Fibroblast of lung (primary cell): ENCODE measurements at regions not wholly inside any gene's neighbourhood (a gene's known extent, or its start where the extent isn't known, plus 50 kb on each side); places are given as distances from the start of the nearest gene placed in this dataset.

Experiments
- EZH2 ChIP-seq: IDR thresholded peaks from 2 replicates; pipeline ENCODE4 v1.5.1; 2012; ENCODE audit warnings: low read length, control low read depth, mild to moderate bottlenecking; ENCODE audit errors: missing control alignments
- TF ChIP-seq, protein P1 (sequence below), 2 donors: IDR thresholded peaks in 1 of 2; conservative IDR thresholded peaks in 1 of 2; 1 replicate in 1 of 2; 2 replicates in 1 of 2; pipeline ENCODE4 v1.5.1; 2011 to 2012; ENCODE audit warnings: low read length in 2 of 2, control low read depth in 1 of 2, inconsistent platforms in 1 of 2, low read depth in 1 of 2, mild to moderate bottlenecking in 1 of 2

DNA sequence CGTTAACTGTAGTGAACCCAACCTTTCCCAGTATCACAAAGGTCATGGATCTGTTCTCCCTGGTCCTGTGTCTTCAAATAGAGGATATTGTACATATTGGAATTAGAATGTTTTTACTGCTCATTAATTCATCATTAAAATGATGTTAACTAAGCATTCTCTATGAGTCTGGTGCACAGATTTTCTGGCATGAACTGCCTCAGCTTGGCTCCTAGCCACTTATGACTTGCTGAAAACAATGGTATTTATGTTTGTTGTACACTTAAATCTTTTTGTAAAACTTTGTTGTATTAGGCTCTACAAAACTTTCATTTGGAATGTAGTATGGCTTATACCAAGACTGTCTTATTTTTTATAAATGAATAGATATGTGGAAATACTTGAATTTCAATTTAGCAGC is 329.4 kb downstream of the TFEC start:
- TF ChIP-seq, protein P1, sequence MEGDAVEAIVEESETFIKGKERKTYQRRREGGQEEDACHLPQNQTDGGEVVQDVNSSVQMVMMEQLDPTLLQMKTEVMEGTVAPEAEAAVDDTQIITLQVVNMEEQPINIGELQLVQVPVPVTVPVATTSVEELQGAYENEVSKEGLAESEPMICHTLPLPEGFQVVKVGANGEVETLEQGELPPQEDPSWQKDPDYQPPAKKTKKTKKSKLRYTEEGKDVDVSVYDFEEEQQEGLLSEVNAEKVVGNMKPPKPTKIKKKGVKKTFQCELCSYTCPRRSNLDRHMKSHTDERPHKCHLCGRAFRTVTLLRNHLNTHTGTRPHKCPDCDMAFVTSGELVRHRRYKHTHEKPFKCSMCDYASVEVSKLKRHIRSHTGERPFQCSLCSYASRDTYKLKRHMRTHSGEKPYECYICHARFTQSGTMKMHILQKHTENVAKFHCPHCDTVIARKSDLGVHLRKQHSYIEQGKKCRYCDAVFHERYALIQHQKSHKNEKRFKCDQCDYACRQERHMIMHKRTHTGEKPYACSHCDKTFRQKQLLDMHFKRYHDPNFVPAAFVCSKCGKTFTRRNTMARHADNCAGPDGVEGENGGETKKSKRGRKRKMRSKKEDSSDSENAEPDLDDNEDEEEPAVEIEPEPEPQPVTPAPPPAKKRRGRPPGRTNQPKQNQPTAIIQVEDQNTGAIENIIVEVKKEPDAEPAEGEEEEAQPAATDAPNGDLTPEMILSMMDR (conservative IDR thresholded peaks at IDR 0.05 in 1 of 2, IDR thresholded peaks at IDR 0.05 in 1 of 2; ENCODE audit: low read depth in 1 of 2, low read length in 2 of 2), result no peak
- TF ChIP-seq EZH2, result no peak
